HepG2 (cell line): ENCODE measurements at regions not wholly inside any gene's neighbourhood (a gene's known extent, or its start where the extent isn't known, plus 50 kb on each side); places are given as distances from the start of the nearest gene placed in this dataset.

Experiments
- ATAC-seq: fragments of 200-7000 bp; cut with Tn5 transposase; 3 replicates; pipeline ENCODE4 v1.9.1; 2020; ENCODE audit warnings: mild to moderate bottlenecking, moderate library complexity
- BruUV-seq: library from RNA; stranded (reverse); fragments of 400-500 nt; replicated peaks from 2 replicates; lab custom pipeline; 2021; lab: Mats Ljungman, UMichigan
- CTCF ChIA-PET: fragments of 300-600 bp; formaldehyde crosslinking; extraction: SDS; loops from one replicate; lab custom pipeline; 2021; ENCODE audit warnings: low total read pairs, inconsistent platforms, low intra/inter-chr PET ratio; lab: Yijun Ruan, JAX
- POLR2A ChIA-PET: fragments of 350-600 bp; sonication (Branson Sonifier 250); formaldehyde crosslinking; loops from one replicate; lab custom pipeline; 2020; ENCODE audit warnings: antibody characterized with exemption, inconsistent platforms; lab: Yijun Ruan, JAX
- DNase-seq: peaks from one replicate; pipeline ENCODE4 v3.0.0-alpha.2; 2015; ENCODE audit warnings: low spot score
- FAIRE-seq: peaks from 3 replicates; lab custom pipeline; 2011; peaks lifted over from hg19 to GRCh38; lab: Jason Lieb, UNC
- H2AFZ ChIP-seq: one replicate; pipeline ENCODE4 v1.6.1; 2011; ENCODE audit warnings: low read length, inconsistent platforms
- H3K27ac ChIP-seq: fragments of 300-600 bp; 3 replicates; pipeline ENCODE4 v1.8.0; 2011; ENCODE audit warnings: mixed run types, mild to moderate bottlenecking, mixed read lengths, low read length, inconsistent platforms; ENCODE audit not compliant: insufficient read depth; ENCODE audit errors: extremely low read length
- H3K27me3 ChIP-seq, 2 experiments: fragments of 200-600 bp in 1 of 2; 2 replicates in 1 of 2; 3 replicates in 1 of 2; pipeline versions ENCODE4 v1.6.0 to v1.8.0; 2011; ENCODE audit warnings: low read length in 2 of 2, mild to moderate bottlenecking in 2 of 2, moderate library complexity in 2 of 2, inconsistent platforms in 1 of 2; ENCODE audit not compliant: insufficient read depth in 2 of 2, control insufficient read depth in 1 of 2
- H3K36me3 ChIP-seq, 2 experiments: fragments of 200-600 bp in 1 of 2; replicated peaks in 1 of 2; 2 replicates in 1 of 2; 3 replicates in 1 of 2; pipeline versions ENCODE4 v1.5.1 to v1.8.0; 2011; ENCODE audit warnings: low read length in 2 of 2, inconsistent platforms in 1 of 2; ENCODE audit not compliant: insufficient read depth in 2 of 2, control insufficient read depth in 1 of 2
- H3K4me1 ChIP-seq: 2 replicates; pipeline ENCODE4 v1.5.1; 2012; ENCODE audit warnings: low read length, inconsistent platforms; ENCODE audit not compliant: insufficient read depth
- H3K4me2 ChIP-seq: 2 replicates; pipeline ENCODE4 v1.6.0; 2011; ENCODE audit warnings: low read depth, low read length, inconsistent platforms
- H3K4me3 ChIP-seq, 3 experiments: fragments of 200-600 bp in 1 of 3; sonication (generic), shearing (Covaris generic) in 1 of 3; replicated peaks in 1 of 3; 2 replicates each; pipeline ENCODE4 v1.5.1; 2011 to 2016; ENCODE audit warnings: low read length in 3 of 3, inconsistent platforms in 2 of 3, low read depth in 2 of 3, mild to moderate bottlenecking in 2 of 3, control low read depth in 1 of 3, mixed read lengths in 1 of 3; ENCODE audit not compliant: insufficient read depth in 1 of 3
- H3K79me2 ChIP-seq: one replicate; pipeline ENCODE4 v1.6.1; 2011; ENCODE audit warnings: low read length, inconsistent platforms; ENCODE audit not compliant: insufficient read depth
- H3K9ac ChIP-seq: 2 replicates; pipeline ENCODE4 v1.6.0; 2011; ENCODE audit warnings: mild to moderate bottlenecking, low read depth, low read length, inconsistent platforms; ENCODE audit not compliant: insufficient read depth
- H3K9me3 ChIP-seq: 2 replicates; pipeline ENCODE4 v1.5.1; 2012; ENCODE audit warnings: mild to moderate bottlenecking, low read length
- H4K20me1 ChIP-seq: 2 replicates; pipeline ENCODE4 v1.6.0; 2011; ENCODE audit warnings: inconsistent platforms, mild to moderate bottlenecking, low read length, moderate library complexity; ENCODE audit not compliant: insufficient read depth
- CREB1 ChIP-seq, 2 experiments: fragments of 450-650 bp in 1 of 2; IDR thresholded peaks; 2 replicates each; pipeline ENCODE4 v1.6.1; 2016 to 2017; ENCODE audit warnings: control low read depth in 1 of 2, mild to moderate bottlenecking in 1 of 2, missing compliant biosample characterization in 1 of 2, missing genetic modification characterization in 1 of 2
- ELF4 ChIP-seq: sonication (generic); formaldehyde crosslinking; IDR thresholded peaks from 2 replicates; pipeline ENCODE4 v1.5.0; 2020; ENCODE audit warnings: missing genetic modification reagents, mild to moderate bottlenecking, moderate library complexity, borderline replicate concordance
- ETV5 ChIP-seq: IDR thresholded peaks from 2 replicates; pipeline ENCODE4 v1.6.1; 2018; ENCODE audit warnings: missing biosample characterization, missing genetic modification reagents, inconsistent platforms, borderline replicate concordance
- KDM5B ChIP-seq: sonication (generic); formaldehyde crosslinking; IDR thresholded peaks from 2 replicates; pipeline ENCODE4 v1.4.0; 2020; ENCODE audit warnings: missing genetic modification reagents, mild to moderate bottlenecking, borderline replicate concordance
- LCORL ChIP-seq, 2 experiments: fragments of 450-650 bp in 1 of 2; sonication (generic) in 1 of 2; formaldehyde crosslinking in 1 of 2; IDR thresholded peaks; 2 replicates each; pipeline versions ENCODE4 v1.5.0 to v1.6.1; 2017 to 2020; ENCODE audit warnings: antibody characterized with exemption in 1 of 2, missing genetic modification reagents in 1 of 2
- NFAT5 ChIP-seq: sonication (generic); formaldehyde crosslinking; IDR thresholded peaks from 2 replicates; pipeline ENCODE4 v1.4.0; 2020; ENCODE audit warnings: missing genetic modification reagents
- NFKB2 ChIP-seq: sonication (generic); formaldehyde crosslinking; IDR thresholded peaks from 2 replicates; pipeline ENCODE4 v1.4.0; 2020; ENCODE audit warnings: missing genetic modification reagents, borderline replicate concordance
- PCBP1 ChIP-seq: fragments of 200-400 bp; formaldehyde crosslinking; IDR thresholded peaks from 2 replicates; pipeline ENCODE4 v1.6.1; 2017; ENCODE audit warnings: mild to moderate bottlenecking, low read depth, low read length, borderline replicate concordance
- RBM22 ChIP-seq: fragments of 200-400 bp; formaldehyde crosslinking; optimal IDR thresholded peaks from 2 replicates; pipeline ENCODE3; 2017; ENCODE audit warnings: mild to moderate bottlenecking, low read length, moderate library complexity
- SRSF9 ChIP-seq: fragments of 200-400 bp; formaldehyde crosslinking; IDR thresholded peaks from 2 replicates; pipeline ENCODE4 v1.6.1; 2018; ENCODE audit warnings: borderline replicate concordance, mild to moderate bottlenecking, low read depth, low read length; ENCODE audit not compliant: insufficient read depth, poor library complexity, severe bottlenecking
- TFDP1 ChIP-seq: IDR thresholded peaks from 2 replicates; pipeline ENCODE4 v1.6.1; 2016; ENCODE audit warnings: missing compliant biosample characterization, missing genetic modification reagents, borderline replicate concordance
- ZKSCAN1 ChIP-seq: fragments of 150-350 bp; IDR thresholded peaks from 2 replicates; pipeline ENCODE4 v1.6.1; 2014; ENCODE audit warnings: low read length
- ZNF513 ChIP-seq: sonication (generic); formaldehyde crosslinking; conservative IDR thresholded peaks from 2 replicates; pipeline ENCODE4 v1.5.0; 2020; ENCODE audit warnings: missing genetic modification reagents
- ZNF703 ChIP-seq: sonication (generic); formaldehyde crosslinking; IDR thresholded peaks from 2 replicates; pipeline ENCODE4 v1.5.1; 2020; ENCODE audit warnings: missing genetic modification reagents, mild to moderate bottlenecking, moderate library complexity, borderline replicate concordance
- ZNF737 ChIP-seq: sonication (generic); formaldehyde crosslinking; IDR thresholded peaks from 2 replicates; pipeline ENCODE4 v1.5.0; 2020; ENCODE audit warnings: missing genetic modification reagents, mild to moderate bottlenecking, borderline replicate concordance
- ZSCAN25 ChIP-seq: sonication (generic); formaldehyde crosslinking; IDR thresholded peaks from 2 replicates; pipeline ENCODE4 v1.8.0; 2022; ENCODE audit warnings: mild to moderate bottlenecking, missing genetic modification reagents
- WGBS: methylation state at CpG from one replicate; pipeline ENCODE4 v1.1.6; 2017; ENCODE audit warnings: low lambda C conversion rate; 5-methylcytosine and 5-hydroxymethylcytosine counted together
- in situ Hi-C: cut with HindIII; loops from 2 replicates; pipeline ENCODE4 v1.10.0; 2017; ENCODE audit warnings: low pct_unique_long_range_greater_than_20kb; ENCODE audit not compliant: extremely low pct_ligation_motif_present
- intact Hi-C: fragments of 100-400 bp; cut with micrococcal nuclease; formaldehyde crosslinking; loops from one replicate; pipeline ENCODE4 v1.10.0; 2022; ENCODE audit not compliant: unreplicated experiment

DNA sequence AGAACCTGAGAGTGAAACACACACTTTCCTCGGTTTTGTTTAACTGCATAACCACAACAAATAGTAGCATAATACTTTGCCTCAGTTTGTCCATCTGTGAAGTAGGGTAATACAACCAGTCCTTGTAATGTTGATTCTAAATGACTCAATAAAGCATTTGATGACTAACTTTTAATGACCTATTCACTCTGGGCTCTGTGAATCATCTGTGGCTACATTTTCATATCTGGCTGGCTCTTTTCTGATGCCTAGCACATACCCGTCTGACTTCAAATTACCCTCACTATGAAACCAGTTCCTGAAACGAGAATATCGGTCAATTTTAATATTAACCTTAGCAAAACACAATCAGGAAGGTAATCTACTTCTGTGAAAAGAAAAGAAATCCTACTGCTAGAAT is 151.0 kb downstream of the SH2D1A start (continued):
- TF ChIP-seq NFAT5 (CRISPR knock-in tag), result no peak
- TF ChIP-seq RBM22, result no peak
- no peak for TF ChIP-seq TFDP1
- TF ChIP-seq PCBP1, result no peak
- TF ChIP-seq ZNF737, result no peak
- TF ChIP-seq ZNF703 (CRISPR knock-in tag), result no peak
- TF ChIP-seq NFKB2 (CRISPR knock-in tag), result no peak

DNA sequence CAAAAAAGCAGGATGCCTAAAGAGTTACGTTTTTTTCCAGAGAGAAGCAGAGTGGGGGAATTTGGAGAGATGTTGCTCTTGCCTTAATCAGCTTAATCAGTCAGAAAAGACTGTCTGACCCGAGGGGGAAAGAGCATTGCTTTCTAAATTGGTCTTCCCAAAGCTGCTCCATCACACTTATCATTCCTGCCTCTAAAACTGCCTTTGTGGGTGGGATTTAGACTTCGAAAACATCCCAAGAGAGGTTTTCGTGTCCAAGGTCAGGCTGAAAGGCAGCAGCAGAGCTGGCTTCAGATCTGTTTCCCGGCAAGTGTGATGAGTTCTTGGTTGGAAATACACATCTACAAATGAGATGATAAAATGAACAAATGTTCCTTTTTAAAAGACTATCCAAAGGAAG is 155.2 kb downstream of the SH2D1A start:
- H4K20me1 ChIP-seq, result no peaks in the 10 kb centered on the region
- FAIRE-seq (no peak), ATAC-seq (no peak), DNase-seq (no peak)
- H2AFZ ChIP-seq, result no peak overlapping the region
- BruUV-seq, result no TSS peak
- H3K36me3 ChIP-seq, result no peaks in the 10 kb centered on the region
- POLR2A ChIA-PET, result no interaction called here
- H3K9me3 ChIP-seq, result no peaks in the 10 kb centered on the region
- intact Hi-C loops (no loop called here), in situ Hi-C loops (no loop called here)
- H3K27ac ChIP-seq, result no peak overlapping the region
- CTCF ChIA-PET, result no interaction called here
- no peaks in the 10 kb centered on the region for H3K27me3 ChIP-seq
- H3K9ac ChIP-seq, result no peak overlapping the region
- H3K79me2 ChIP-seq, result no peaks in the 10 kb centered on the region
- TF ChIP-seq LCORL (IDR thresholded peaks at IDR 0.05), result no peak
- TF ChIP-seq LCORL (CRISPR knock-in tag; IDR thresholded peaks at IDR 0.05), result no peak
- TF ChIP-seq ELF4 (CRISPR knock-in tag), result no peak
- TF ChIP-seq SRSF9, result no peak
- no peak for TF ChIP-seq ZNF513 (CRISPR knock-in tag)
- no peak for TF ChIP-seq ZKSCAN1
- no peak for TF ChIP-seq KDM5B (CRISPR knock-in tag)
- no peak for TF ChIP-seq ZSCAN25 (CRISPR knock-in tag)
- TF ChIP-seq CREB1 (IDR thresholded peaks at IDR 0.05), result no peak
- TF ChIP-seq CREB1 (CRISPR knock-in tag; IDR thresholded peaks at IDR 0.05), result no peak
- no peak for TF ChIP-seq ETV5 (CRISPR knock-in tag)
- WGBS, result 0% methylated on average over 5 of the region's 5 CpGs
- H3K4me1 ChIP-seq, result no peaks in the 10 kb centered on the region
- H3K4me2 ChIP-seq, result no peak overlapping the region
- no peak overlapping the region for H3K4me3 ChIP-seq
